SIG-M5 treated with dmso at 0.1 percent for 504 hours (cell line): ENCODE measurements at regions not wholly inside any gene's neighbourhood (a gene's known extent, or its start where the extent isn't known, plus 50 kb on each side); places are given as distances from the start of the nearest gene placed in this dataset.

Experiments used
- DNase-seq: peaks from one replicate; lab custom pipeline; 2025; ENCODE audit not compliant: unreplicated experiment; lab: John Stamatoyannopoulos, UW

DNA sequence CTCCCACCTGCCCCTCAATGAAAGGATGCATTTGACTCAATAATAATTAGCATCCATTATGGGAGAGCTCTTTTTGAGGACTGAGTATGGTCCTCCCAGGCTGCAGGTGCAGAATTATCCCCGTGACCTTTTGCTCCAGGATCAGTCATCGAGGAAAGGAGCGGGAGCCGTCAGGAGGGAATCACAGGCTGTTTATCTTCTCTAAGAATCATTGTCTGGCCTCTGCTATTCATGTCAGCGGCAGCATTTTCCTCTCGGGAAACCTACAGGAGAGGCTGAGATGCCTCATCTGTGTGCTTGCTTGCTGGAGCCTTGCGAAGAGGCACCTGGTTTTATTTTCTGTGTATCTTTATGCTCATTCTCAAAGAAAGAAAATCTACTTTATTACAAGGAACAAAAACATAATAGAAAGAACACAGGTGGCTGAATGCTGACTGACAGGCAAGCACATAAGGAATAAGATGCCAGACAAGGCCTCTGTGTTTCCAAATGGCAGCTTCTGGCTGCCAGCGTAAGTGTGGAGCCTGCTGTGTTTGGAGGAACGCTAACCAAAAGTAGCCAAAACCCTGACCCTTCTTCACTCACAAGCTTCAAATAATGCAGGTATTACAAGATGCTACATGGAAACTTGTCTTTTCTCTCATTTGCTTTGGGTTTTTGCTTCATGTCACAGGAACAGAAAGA lies 539.1 kb upstream of the MARCKS start:
- DNase-seq, result no peak

DNA sequence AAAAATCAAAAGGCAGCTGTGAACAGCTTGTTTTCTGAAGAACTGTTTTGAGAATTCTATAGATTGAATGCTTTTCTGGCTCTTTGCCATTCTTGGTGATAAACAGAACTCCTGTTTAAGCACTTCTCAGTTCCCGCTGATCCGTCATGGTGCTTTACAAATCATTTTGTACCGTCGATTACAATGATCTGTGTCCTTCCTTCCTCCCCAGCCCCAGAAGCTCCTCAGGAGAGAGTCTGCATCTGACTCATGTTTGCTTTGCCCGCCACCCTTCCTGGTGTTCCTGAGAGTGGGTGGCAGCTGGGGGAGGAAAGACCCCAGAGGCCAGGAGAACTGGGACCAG lies 538.6 kb upstream of the MARCKS start:
- no peak for DNase-seq

- no peak for DNase-seq
Measured at GRCh38 chr6:113320653-113321052, 536.5 kb upstream of the MARCKS start.

DNA sequence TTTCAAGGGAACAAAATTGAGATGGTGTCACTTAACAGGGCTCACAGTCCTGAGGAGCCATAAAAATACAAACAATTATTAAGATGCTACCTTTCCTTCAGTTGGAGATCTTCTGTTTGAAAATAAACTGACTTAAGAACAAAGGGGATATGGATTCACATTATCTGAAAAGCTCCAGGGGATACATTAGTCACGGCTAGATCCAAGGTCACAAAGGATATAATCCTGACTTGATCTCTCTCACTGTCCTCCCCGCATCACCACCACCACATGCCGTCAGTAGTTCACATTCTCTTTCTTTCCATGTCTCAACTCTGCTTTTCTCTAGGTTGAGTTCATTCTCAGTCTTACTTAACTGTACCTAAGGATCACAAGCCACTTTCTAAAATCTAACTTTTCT lies 530.4 kb upstream of the MARCKS start:
- no peak for DNase-seq

GRCh38 chr6:113328886-113329381 lies 528.2 kb upstream of the MARCKS start:
- no peak for DNase-seq

DNA sequence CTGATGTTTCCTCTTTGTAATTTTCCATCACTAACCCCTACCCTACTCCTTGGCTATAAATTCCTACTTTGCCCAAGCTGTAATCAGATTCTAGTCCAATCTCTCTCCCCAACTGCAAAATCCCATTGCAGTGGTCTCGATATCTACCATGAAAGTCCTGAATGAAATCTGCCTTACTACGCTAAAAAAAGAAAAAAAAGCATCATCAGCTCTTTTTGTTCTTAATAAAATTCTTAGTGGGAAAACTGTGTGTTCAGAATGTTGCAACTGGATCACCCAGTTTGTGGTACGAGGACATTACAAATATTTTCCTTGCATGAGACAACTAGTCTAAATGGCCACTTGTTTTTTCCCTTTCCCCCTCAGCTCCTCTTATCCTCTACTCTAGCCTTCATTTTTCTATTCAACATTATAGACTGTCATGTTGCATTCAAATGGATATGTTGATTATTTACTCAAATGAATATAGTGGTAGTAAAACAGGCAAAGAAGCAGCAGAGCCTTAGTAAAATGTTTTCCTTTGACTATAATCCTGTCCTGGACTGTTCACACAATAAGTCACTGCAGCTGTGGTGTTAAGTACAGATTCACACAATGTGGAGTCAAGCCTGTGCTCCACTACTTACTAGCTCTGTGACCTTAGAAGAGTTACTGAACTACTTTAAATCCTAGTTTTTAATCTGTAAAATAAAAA lies 527.1 kb upstream of the MARCKS start:
- no peak for DNase-seq

- no peak for DNase-seq
Measured at GRCh38 chr6:113330636-113330946, 526.6 kb upstream of the MARCKS start.

- DNase-seq, result no peak
Measured at GRCh38 chr6:113331021-113331420, 526.1 kb upstream of the MARCKS start.

DNA sequence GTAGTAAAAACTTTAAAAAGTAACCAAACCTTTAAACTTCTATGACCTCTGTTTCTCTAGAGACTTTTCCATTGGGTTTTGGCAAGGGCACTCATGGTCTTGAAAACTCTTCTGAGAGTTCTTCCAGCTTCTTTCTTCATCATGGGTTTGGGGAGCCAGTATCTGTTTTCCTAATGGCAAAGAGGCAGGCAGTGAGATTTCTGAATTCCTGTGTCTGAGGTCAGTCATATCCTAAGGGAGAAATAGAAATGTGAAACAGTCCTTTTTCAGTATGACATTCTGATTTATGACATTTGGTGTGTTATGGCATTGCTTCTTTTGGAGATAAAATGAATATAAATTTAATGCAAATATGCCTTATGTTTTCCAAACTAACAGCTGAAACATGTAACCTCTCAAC lies 518.5 kb upstream of the MARCKS start:
- DNase-seq, result no peak

GRCh38 chr6:113339209-113339608 lies 517.9 kb upstream of the MARCKS start:
- no peak for DNase-seq

DNA sequence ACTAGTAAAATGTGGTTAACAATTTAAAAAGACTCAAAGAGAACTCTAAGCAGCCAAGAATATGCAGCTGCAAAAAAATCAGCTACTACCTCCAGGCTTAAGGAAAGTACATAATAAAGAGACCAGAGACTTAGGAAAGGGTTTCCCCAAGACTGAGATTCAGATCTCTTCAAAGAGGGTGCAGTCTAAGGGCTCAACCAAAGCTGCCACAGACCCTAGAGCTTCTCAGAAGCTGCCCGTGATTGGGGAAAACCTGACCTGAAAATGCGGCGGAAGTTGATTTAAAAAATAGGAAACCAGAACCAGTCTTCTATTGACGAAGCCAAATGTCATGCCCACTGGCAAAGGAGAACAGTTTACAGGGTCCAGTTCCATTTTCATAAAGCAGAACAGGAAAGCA lies 516.8 kb upstream of the MARCKS start:
- no peak for DNase-seq

- DNase-seq, result no peak
Measured at GRCh38 chr6:113343940-113344339, 513.2 kb upstream of the MARCKS start.

DNA sequence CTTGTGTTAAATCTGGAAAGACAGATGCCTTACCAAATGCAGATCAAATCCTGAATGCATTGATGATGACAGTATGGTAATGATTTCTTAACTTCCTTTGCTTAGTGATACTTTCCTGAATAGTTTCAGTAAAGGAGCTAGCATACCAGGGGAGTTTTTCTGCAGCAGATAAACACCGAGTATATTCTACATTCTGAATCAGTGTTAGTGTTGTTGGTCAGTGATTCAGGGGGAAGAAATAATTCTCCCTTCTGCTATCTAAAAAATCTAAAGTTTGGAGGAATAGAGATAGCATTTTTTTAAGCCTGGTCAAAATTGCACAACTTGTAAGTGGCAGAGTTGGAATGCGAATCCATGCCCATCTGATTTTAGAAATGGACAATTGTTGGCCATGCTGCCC lies 512.2 kb upstream of the MARCKS start:
- DNase-seq, result no peak

DNA sequence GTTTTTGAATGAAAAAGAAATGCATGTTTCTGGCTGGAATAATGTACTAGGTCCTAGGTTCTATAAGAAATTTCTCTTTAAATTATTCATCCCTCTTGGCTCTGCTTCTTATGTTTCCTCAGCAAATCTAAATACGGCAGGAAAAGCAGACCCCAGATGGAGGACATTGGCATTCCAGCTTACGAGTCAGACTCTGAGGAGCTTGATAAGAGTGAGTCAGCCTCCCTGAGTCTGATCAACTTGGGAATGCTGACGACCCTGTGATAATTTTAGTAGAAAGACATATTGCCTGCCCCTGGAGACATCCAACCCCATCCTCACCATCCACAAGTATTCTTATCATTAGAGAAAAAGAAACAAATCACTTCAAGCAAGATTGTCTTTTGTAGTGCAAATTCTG lies 509.7 kb upstream of the MARCKS start:
- DNase-seq, result no peak

GRCh38 chr6:113350461-113350860 lies 506.7 kb upstream of the MARCKS start:
- no peak for DNase-seq

- no peak for DNase-seq
Measured at GRCh38 chr6:113351173-113351834, 505.8 kb upstream of the MARCKS start.

- no peak for DNase-seq
Measured at GRCh38 chr6:113352029-113352801, 504.9 kb upstream of the MARCKS start.

DNA sequence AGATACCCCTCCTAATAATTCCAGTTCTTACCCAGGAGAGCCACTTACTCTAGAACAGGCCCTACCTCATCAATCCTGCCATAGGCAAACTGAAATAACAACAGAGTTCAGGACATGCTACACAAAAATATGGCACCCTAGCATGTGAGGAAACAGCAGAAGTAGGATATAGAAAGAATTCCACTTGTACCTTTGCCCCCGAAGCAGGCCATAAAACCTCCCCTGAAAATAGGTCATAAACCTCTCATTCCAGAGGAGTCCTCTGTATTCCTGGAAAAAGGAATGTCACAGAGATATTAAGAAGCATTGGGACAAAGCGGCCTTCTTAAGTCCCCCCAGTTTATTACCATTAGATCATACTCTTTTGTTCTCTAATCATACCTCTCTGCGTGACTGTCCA lies 504.3 kb upstream of the MARCKS start:
- no peak for DNase-seq

DNA sequence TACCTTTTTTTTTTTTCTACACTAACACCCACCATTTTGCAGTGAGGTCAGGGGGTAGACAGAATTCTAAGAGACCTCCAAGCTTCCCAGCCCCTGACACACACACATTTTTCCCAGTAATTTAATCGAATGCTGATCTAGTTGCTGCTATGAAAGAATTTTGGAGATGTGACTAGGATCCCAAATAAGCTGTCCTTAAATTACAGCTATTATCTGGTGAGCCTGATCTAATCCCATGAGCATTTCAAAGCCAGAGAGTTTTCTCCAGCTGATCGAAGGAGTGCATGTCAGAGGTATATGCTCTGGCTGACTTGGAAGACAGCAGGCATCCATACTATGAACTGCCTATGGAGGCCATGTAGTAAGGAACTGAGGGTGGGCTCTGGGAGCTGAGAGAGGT lies 503.8 kb upstream of the MARCKS start:
- DNase-seq, result no peak

DNA sequence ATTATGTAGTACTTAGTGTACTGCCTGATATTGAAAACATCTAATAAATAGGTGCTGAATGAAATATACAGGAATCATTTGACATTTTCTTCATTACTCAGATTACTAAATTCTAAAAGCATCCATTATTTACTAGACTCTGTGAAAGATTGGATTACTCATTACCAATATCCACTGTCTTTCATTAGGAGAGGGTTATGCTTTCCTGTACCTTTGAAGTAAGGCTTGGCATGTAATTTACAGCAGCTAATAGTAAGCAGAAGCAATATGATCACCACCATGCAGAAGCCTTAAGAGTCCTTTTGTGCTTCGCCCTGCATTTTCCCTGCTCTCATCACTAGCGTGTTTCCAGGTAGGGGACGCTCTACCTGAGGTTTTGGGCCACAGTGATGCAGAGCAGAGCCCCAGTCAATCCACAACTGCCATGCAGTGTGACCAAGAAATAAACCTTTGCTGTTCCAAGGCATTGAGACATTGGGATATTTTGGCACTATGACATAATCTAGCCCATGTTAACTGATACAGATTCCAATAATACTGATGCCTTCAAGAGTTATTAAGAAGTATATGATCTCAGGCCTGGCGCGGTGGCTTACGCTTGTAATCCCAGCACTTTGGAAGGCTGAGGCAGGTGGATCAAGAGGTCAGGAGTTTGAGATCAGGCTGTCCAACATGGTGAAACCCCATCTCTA lies 502.8 kb upstream of the MARCKS start:
- no peak for DNase-seq

DNA sequence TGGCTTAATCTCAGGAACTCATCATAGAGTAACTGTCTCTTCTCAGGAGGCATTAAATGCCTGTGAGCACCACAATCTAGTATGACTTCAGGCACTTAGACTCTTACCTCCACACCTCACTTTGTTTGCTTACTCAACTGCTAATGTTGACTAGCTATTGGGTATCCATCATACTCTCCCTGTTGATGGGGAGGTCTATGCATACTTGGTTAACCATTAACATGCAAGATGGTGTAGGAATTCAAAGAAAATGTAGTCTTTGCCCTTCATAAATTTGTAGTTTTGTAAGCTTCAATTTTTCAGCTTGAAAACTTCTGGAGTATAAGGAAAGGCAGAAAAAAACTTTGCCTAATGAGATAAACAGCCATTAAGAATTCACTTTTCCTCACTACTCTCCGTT lies 501.0 kb upstream of the MARCKS start:
- no peak for DNase-seq
